ENCODE measurements at regions not wholly inside any gene's neighbourhood (a gene's known extent, or its start where the extent isn't known, plus 50 kb on each side); places are given as distances from the start of the nearest gene placed in this dataset.
"Not testable (repeated sequence)": the region's sequence is repeated elsewhere in the genome, so short reads cannot be mapped to it uniquely, and the experiment has no call there.

GRCh38 chr17:72472106-72472505 lies 351.3 kb downstream of the SOX9 start:
- no peak for DNase-seq (ENCODE audit: low read depth)

GRCh38 chr17:72472853-72473390 lies 352.1 kb downstream of the SOX9 start:
- not testable (repeated sequence) for DNase-seq (ENCODE audit: low read depth)

GRCh38 chr17:72474243-72474642 lies 353.4 kb downstream of the SOX9 start:
- DNase-seq (ENCODE audit: low read depth) = no peak

- no peak for DNase-seq (ENCODE audit: low read depth)
Observed at GRCh38 chr17:72474719-72475477, 354.1 kb downstream of the SOX9 start.

- DNase-seq (ENCODE audit: low read depth) = no peak
Observed at GRCh38 chr17:72476134-72476533, 355.3 kb downstream of the SOX9 start.

GRCh38 chr17:72476575-72476986 lies 355.8 kb downstream of the SOX9 start:
- no peak for DNase-seq (ENCODE audit: low read depth)

GRCh38 chr17:72477491-72477890 lies 356.7 kb downstream of the SOX9 start:
- DNase-seq (ENCODE audit: low read depth) = no peak

GRCh38 chr17:72479113-72479512 lies 358.3 kb downstream of the SOX9 start:
- no peak for DNase-seq (ENCODE audit: low read depth)

GRCh38 chr17:72481572-72481971 lies 360.8 kb downstream of the SOX9 start:
- DNase-seq (ENCODE audit: low read depth) = no peak

GRCh38 chr17:72485596-72485995 lies 364.8 kb downstream of the SOX9 start:
- DNase-seq (ENCODE audit: low read depth) = no peak

GRCh38 chr17:72486806-72487205 lies 366.0 kb downstream of the SOX9 start:
- no peak for DNase-seq (ENCODE audit: low read depth)

- DNase-seq (ENCODE audit: low read depth) = no peak
Observed at GRCh38 chr17:72487731-72488494, 367.1 kb downstream of the SOX9 start.

GRCh38 chr17:72488555-72489271 lies 367.9 kb downstream of the SOX9 start:
- DNase-seq (ENCODE audit: low read depth) = no peak

GRCh38 chr17:72489272-72489641 lies 368.4 kb downstream of the SOX9 start:
- no peak for DNase-seq (ENCODE audit: low read depth)

GRCh38 chr17:72491102-72491501 lies 370.3 kb downstream of the SOX9 start:
- DNase-seq (ENCODE audit: low read depth) = no peak

- DNase-seq (ENCODE audit: low read depth) = no peak
Observed at GRCh38 chr17:72492494-72492893, 371.7 kb downstream of the SOX9 start.

GRCh38 chr17:72492941-72493340 lies 372.1 kb downstream of the SOX9 start:
- DNase-seq (ENCODE audit: low read depth) = no peak

- DNase-seq (ENCODE audit: low read depth) = no peak
Observed at GRCh38 chr17:72494566-72494965, 373.7 kb downstream of the SOX9 start.

GRCh38 chr17:72496461-72496860 lies 375.6 kb downstream of the SOX9 start:
- no peak for DNase-seq (ENCODE audit: low read depth)

- no peak for DNase-seq (ENCODE audit: low read depth)
Observed at GRCh38 chr17:72497915-72498314, 377.1 kb downstream of the SOX9 start.

GRCh38 chr17:72498364-72499210 lies 377.8 kb downstream of the SOX9 start:
- DNase-seq (ENCODE audit: low read depth) = no peak

Measured in activated gamma-delta T cell treated with anti-CD3 and anti-CD28 coated beads, Interleukin-2, amount 50 U/mL, for 16 hours (primary cell).